IMR-90 (cell line): ENCODE measurements at regions not wholly inside any gene's neighbourhood (a gene's known extent, or its start where the extent isn't known, plus 50 kb on each side); places are given as distances from the start of the nearest gene placed in this dataset.

Source experiments
- CTCF ChIP-seq: conservative IDR thresholded peaks from 2 replicates; pipeline ENCODE4 v1.5.1; 2012; ENCODE audit warnings: mild to moderate bottlenecking, low read depth, low read length, improper control_type of control experiment
- POLR2A ChIP-seq: IDR thresholded peaks from 2 replicates; pipeline ENCODE4 v1.6.1; 2012; ENCODE audit warnings: mild to moderate bottlenecking, low read depth, low read length
- RCOR1 ChIP-seq: IDR thresholded peaks from 2 replicates; pipeline ENCODE4 v1.6.1; 2012; ENCODE audit warnings: mild to moderate bottlenecking, low read length, improper control_type of control experiment; ENCODE audit not compliant: insufficient replicate concordance
- USF2 ChIP-seq: fragments of 150-350 bp; IDR thresholded peaks from 2 replicates; pipeline ENCODE4 v1.6.1; 2017; ENCODE audit warnings: mild to moderate bottlenecking, antibody characterized with exemption, low read length, low read depth

GRCh38 chr21:20315042-20315441 is 683.2 kb upstream of the NCAM2 start:
- TF ChIP-seq USF2, result no peak
- TF ChIP-seq CTCF, result no peak
- TF ChIP-seq POLR2A, result no peak
- TF ChIP-seq RCOR1, result no peak
